GM23248 (cell line): ENCODE measurements at regions not wholly inside any gene's neighbourhood (a gene's known extent, or its start where the extent isn't known, plus 50 kb on each side); places are given as distances from the start of the nearest gene placed in this dataset.
"Not testable (repeated sequence)": the region's sequence is repeated elsewhere in the genome, so short reads cannot be mapped to it uniquely, and the experiment has no call there.

Experiments used
- EZH2 ChIP-seq: fragments of 200-600 bp; sonication (generic); IDR thresholded peaks from 2 replicates; pipeline ENCODE4 v1.6.1; 2018; ENCODE audit warnings: antibody characterized with exemption, mild to moderate bottlenecking; ENCODE audit not compliant: insufficient read depth, poor library complexity, severe bottlenecking
- EZH2phosphoT487 ChIP-seq: fragments of 200-600 bp; sonication (generic); IDR thresholded peaks from 2 replicates; pipeline ENCODE4 v1.6.1; 2018; ENCODE audit warnings: antibody characterized with exemption, moderate library complexity, mild to moderate bottlenecking, low read depth; ENCODE audit not compliant: insufficient read depth

- not testable (repeated sequence) for TF ChIP-seq EZH2phosphoT487, EZH2
Measured at GRCh38 chr5:51636973-51637372, 253.7 kb downstream of the ISL1 start.
